Ishikawa (cell line): ENCODE measurements at regions not wholly inside any gene's neighbourhood (a gene's known extent, or its start where the extent isn't known, plus 50 kb on each side); places are given as distances from the start of the nearest gene placed in this dataset.

Experiments used
- CEBPB ChIP-seq: IDR thresholded peaks from 2 replicates; pipeline ENCODE4 v1.6.1; 2012
- CREB1 ChIP-seq: IDR thresholded peaks from 2 replicates; pipeline ENCODE4 v1.6.1; 2012; ENCODE audit warnings: low read depth
- EGR1 ChIP-seq: IDR thresholded peaks from 2 replicates; pipeline ENCODE4 v1.6.1; 2012
- EP300 ChIP-seq: IDR thresholded peaks from 2 replicates; pipeline ENCODE4 v1.6.1; 2012; ENCODE audit warnings: borderline replicate concordance
- FOXM1 ChIP-seq: IDR thresholded peaks from 2 replicates; pipeline ENCODE4 v1.6.1; 2012; ENCODE audit warnings: low read depth, borderline replicate concordance
- NFIC ChIP-seq: IDR thresholded peaks from 2 replicates; pipeline ENCODE4 v1.6.1; 2012
- RAD21 ChIP-seq: IDR thresholded peaks from 2 replicates; pipeline ENCODE4 v1.6.1; 2012; ENCODE audit warnings: low read depth
- TAF1 ChIP-seq: IDR thresholded peaks from 2 replicates; pipeline ENCODE4 v1.6.1; 2012; ENCODE audit warnings: low read depth, mild to moderate bottlenecking
- TCF12 ChIP-seq: IDR thresholded peaks from 2 replicates; pipeline ENCODE4 v1.6.1; 2012; ENCODE audit warnings: low read depth
- TEAD4 ChIP-seq: IDR thresholded peaks from 2 replicates; pipeline ENCODE4 v1.6.1; 2012
- USF1 ChIP-seq: IDR thresholded peaks from 2 replicates; pipeline ENCODE4 v1.6.1; 2012
- YY1 ChIP-seq: IDR thresholded peaks from 2 replicates; pipeline ENCODE4 v1.6.1; 2012; ENCODE audit warnings: low read depth
- ZBTB7A ChIP-seq: IDR thresholded peaks from 2 replicates; pipeline ENCODE4 v1.6.1; 2012; ENCODE audit warnings: low read depth
- TF ChIP-seq, protein P1 (sequence below): IDR thresholded peaks from 2 replicates; pipeline ENCODE4 v1.6.1; 2012
- TF ChIP-seq, protein P2 (sequence below): IDR thresholded peaks from 2 replicates; pipeline ENCODE4 v1.6.1; 2012; ENCODE audit warnings: low read depth, mild to moderate bottlenecking

GRCh38 chr1:2863648-2863963 is 62.1 kb upstream of the TTC34 start:
- TF ChIP-seq TEAD4: no peak

GRCh38 chr1:2864203-2864905 is 62.9 kb upstream of the TTC34 start:
- no peak for TF ChIP-seq RAD21

DNA sequence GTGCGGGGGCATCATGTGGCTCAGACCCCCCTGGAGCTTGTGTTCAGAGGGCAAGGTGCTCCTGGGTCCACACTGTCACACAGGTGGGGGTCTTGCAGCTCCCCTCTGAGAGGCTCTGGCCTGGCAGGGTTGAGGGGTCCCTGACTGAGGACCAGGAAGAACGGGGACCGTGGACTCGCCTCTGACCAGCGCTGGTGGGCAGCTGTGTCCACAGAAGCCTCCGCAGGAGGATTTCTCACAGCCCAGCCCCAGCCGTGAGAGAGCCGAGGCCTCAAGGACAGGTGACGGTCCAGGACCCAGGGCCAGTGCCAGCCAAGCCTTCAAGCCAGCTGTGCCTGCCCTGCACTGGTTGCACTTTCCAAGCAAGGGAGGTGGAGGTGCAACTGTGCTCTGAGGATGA is 63.5 kb upstream of the TTC34 start:
- TF ChIP-seq YY1: no peak
- no peak for TF ChIP-seq EP300
- TF ChIP-seq FOXM1: no peak
- no peak for TF ChIP-seq NFIC
- no peak for TF ChIP-seq EGR1
- no peak for TF ChIP-seq ZBTB7A
- TF ChIP-seq, protein P1, sequence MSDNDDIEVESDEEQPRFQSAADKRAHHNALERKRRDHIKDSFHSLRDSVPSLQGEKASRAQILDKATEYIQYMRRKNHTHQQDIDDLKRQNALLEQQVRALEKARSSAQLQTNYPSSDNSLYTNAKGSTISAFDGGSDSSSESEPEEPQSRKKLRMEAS: no peak
- TF ChIP-seq, protein P2, sequence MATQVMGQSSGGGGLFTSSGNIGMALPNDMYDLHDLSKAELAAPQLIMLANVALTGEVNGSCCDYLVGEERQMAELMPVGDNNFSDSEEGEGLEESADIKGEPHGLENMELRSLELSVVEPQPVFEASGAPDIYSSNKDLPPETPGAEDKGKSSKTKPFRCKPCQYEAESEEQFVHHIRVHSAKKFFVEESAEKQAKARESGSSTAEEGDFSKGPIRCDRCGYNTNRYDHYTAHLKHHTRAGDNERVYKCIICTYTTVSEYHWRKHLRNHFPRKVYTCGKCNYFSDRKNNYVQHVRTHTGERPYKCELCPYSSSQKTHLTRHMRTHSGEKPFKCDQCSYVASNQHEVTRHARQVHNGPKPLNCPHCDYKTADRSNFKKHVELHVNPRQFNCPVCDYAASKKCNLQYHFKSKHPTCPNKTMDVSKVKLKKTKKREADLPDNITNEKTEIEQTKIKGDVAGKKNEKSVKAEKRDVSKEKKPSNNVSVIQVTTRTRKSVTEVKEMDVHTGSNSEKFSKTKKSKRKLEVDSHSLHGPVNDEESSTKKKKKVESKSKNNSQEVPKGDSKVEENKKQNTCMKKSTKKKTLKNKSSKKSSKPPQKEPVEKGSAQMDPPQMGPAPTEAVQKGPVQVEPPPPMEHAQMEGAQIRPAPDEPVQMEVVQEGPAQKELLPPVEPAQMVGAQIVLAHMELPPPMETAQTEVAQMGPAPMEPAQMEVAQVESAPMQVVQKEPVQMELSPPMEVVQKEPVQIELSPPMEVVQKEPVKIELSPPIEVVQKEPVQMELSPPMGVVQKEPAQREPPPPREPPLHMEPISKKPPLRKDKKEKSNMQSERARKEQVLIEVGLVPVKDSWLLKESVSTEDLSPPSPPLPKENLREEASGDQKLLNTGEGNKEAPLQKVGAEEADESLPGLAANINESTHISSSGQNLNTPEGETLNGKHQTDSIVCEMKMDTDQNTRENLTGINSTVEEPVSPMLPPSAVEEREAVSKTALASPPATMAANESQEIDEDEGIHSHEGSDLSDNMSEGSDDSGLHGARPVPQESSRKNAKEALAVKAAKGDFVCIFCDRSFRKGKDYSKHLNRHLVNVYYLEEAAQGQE: no peak
- TF ChIP-seq TEAD4: no peak
- TF ChIP-seq TCF12: no peak
- TF ChIP-seq USF1: no peak
- no peak for TF ChIP-seq CEBPB
- no peak for TF ChIP-seq CREB1
- no peak for TF ChIP-seq RAD21
- no peak for TF ChIP-seq TAF1

DNA sequence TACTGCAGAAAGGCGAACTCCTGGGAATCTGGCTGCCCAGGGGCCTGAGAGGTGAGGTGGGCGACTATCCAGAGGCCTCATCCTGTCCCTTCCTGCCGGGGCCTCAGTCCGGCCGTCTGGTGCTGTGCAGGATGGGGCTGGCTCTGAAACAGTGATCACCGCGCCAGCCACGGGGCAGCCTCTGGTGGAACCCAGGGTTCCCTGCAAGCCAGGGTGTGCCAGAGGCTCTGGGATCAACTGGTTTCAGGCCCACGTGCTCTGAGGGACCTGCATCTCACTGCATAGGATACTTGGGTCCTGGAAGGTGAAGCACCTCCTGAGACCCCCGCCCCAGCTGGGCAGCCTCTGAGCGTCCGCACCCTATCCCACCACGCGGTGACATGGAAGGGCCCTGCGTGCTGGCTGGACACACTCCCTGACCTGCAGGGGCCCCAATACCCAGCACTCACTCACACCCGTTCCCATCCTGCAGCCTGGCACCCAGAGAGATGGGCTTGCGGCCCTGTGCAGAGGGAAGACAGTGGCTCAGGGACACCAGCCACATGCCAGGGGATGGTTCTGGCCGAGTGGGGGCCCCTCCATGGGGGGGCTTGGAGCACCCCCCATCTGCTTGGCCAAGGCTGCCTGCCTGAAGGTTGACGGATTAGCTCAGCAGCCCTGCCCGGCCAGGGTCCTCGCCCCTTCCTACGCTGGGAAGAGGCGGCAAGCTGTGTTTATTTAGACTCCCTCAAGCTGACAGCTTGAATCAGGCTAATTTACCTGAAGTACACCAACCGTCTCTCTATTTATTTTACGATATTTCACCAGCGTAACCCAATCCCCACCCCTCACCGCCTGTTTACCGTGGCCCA is 64.3 kb upstream of the TTC34 start:
- TF ChIP-seq CREB1 (no peak), RAD21 (no peak), USF1 (no peak), ZBTB7A (no peak), FOXM1 (no peak), YY1 (no peak), TAF1 (no peak), NFIC (no peak), TCF12 (no peak), EGR1 (no peak), TEAD4 (no peak)
- TF ChIP-seq, protein P1: no peak
- TF ChIP-seq, protein P2: no peak

DNA sequence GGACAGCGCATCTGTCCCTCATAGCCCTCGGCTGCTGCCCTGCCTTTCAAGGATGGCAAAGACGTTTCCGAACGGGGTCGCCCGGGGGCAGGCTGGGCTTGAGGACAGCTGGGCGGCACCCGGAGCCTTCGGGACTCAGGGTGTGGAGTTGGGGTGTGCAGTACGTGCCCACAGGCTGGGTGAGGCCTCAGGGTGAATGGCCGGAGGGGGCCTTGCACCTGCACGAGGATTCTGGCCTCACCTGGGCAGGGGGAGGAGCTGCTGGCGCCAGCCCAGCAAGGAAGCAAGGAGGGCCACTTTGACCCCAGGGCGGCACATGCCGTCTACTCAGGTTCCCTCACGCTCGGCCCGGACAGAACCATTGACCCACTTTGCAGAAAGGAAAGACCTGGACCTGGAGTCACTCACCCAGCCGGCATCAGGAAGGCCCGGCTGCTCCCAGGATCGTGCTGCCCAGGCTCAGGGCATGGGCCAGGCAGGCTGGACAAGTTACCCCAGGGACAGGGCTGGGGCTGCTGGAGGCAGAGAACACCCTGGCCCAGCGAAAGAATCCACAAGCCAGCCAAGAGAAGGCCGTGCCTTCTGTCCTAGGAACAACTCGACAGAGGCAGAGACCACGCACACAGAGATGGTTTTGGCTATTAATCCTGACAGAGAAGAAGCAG is 65.1 kb upstream of the TTC34 start:
- TF ChIP-seq FOXM1 (no peak), USF1 (no peak), EGR1 (no peak), YY1 (no peak), ZBTB7A (no peak), CEBPB (no peak), TCF12 (no peak), EP300 (no peak), TAF1 (no peak), NFIC (no peak), CREB1 (no peak), TEAD4 (no peak), RAD21 (no peak)
- TF ChIP-seq, protein P1: no peak
- TF ChIP-seq, protein P2: no peak
